ENCODE measurements at regions not wholly inside any gene's neighbourhood (a gene's known extent, or its start where the extent isn't known, plus 50 kb on each side); places are given as distances from the start of the nearest gene placed in this dataset.
A peak's percentile ranks its signal among the peaks of the same experiment; 100 is the strongest.

GRCh38 chr4:182090186-182090585 is 153.0 kb upstream of the TENM3 start:
- H3K9me3 ChIP-seq (ENCODE audit: insufficient read depth, low read depth, low read length) = no peaks in the 10 kb centered on the region
- WGBS (ENCODE audit: extremely low coverage, insufficient coverage, insufficient read length) = no CpG with 5 or more reads among the region's 5 CpGs
- no peak overlapping the region for H3K4me2 ChIP-seq (ENCODE audit: low read length)
- no peak overlapping the region for H3K4ac ChIP-seq (ENCODE audit: low read depth, low read length)
- no peak overlapping the region for H3K23ac ChIP-seq (ENCODE audit: low read length)
- H3K4me3 ChIP-seq (ENCODE audit: low read depth, low read length) = no peak overlapping the region
- no peaks in the 10 kb centered on the region for H3K36me3 ChIP-seq (ENCODE audit: control insufficient read depth in 1 of 2, insufficient read depth in 2 of 2, low read length in 2 of 2)
- H2AFZ ChIP-seq (ENCODE audit: insufficient read depth, low read length, poor library complexity) = no peak overlapping the region
- H4K91ac ChIP-seq (ENCODE audit: low read depth, low read length) = no peak overlapping the region
- no peak overlapping the region for H2AK5ac ChIP-seq (ENCODE audit: low read length)
- no peak overlapping the region for H3K14ac ChIP-seq (ENCODE audit: low read length)
- no peak overlapping the region for H3K27ac ChIP-seq (ENCODE audit: low read depth, low read length)
- no peaks in the 10 kb centered on the region for H3K79me2 ChIP-seq (ENCODE audit: control insufficient read depth, insufficient read depth, low read length, poor library complexity)
- H2BK120ac ChIP-seq (ENCODE audit: insufficient read depth, low read length, poor library complexity) = no peak overlapping the region
- no peak overlapping the region for H2BK12ac ChIP-seq (ENCODE audit: low read length)
- H4K12ac ChIP-seq (ENCODE audit: low read depth, low read length) = no peak overlapping the region
- DNase-seq = no peak
- H2BK5ac ChIP-seq (ENCODE audit: low read depth, low read length, poor library complexity) = no peak overlapping the region
- H3K18ac ChIP-seq (ENCODE audit: low read length) = no peak overlapping the region
- peaks cover 0 to 6% of the 10 kb centered on the region in 2 experiments for H3K4me1 ChIP-seq (ENCODE audit: control insufficient read depth in 1 of 2, insufficient read depth in 2 of 2, low read length in 2 of 2)
- no peak overlapping the region for H4K8ac ChIP-seq (ENCODE audit: low read depth, low read length)
- H3K79me1 ChIP-seq (ENCODE audit: low read length) = peaks cover 8% of the 10 kb centered on the region
- no peaks in the 10 kb centered on the region for H3K27me3 ChIP-seq (ENCODE audit: insufficient read depth, low read length)
- H3K9ac ChIP-seq (ENCODE audit: low read length) = no peak overlapping the region

DNA sequence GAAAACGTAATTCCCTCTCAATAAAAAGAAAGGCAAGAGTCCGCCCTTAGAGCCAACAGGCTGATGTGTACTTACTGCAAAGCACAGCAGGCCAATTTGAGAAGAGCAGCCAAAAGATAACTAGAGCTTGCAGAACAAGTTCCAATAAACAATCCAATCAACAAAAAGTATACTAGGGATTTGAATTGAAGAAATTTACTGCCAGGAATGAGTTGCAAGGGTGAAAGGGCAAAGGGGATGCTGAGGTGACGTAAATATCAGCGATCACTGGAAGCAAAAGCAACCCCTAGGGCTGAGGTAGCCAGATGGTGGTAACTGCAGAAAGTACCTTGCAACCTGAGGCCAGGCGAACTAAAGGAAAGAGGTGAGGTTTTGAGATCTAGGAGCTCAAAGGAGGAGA is 152.1 kb upstream of the TENM3 start:
- Histone ChIP-seq H3K4me3 (ENCODE audit: low read depth, low read length) (no peak overlapping the region), H3K27me3 (ENCODE audit: insufficient read depth, low read length) (no peaks in the 10 kb centered on the region), H4K8ac (ENCODE audit: low read depth, low read length) (no peak overlapping the region), H3K9ac (ENCODE audit: low read length) (no peak overlapping the region), H3K27ac (ENCODE audit: low read depth, low read length) (no peak overlapping the region), H4K91ac (ENCODE audit: low read depth, low read length) (no peak overlapping the region), H2AFZ (ENCODE audit: insufficient read depth, low read length, poor library complexity) (no peak overlapping the region), H3K79me1 (ENCODE audit: low read length) (peaks cover 8% of the 10 kb centered on the region), H3K4me1 (ENCODE audit: control insufficient read depth in 1 of 2, insufficient read depth in 2 of 2, low read length in 2 of 2) (peaks cover 0 to 6% of the 10 kb centered on the region in 2 experiments), H3K4me2 (ENCODE audit: low read length) (no peak overlapping the region), H4K12ac (ENCODE audit: low read depth, low read length) (no peak overlapping the region), H3K4ac (ENCODE audit: low read depth, low read length) (no peak overlapping the region), H3K18ac (ENCODE audit: low read length) (peak overlapping the region; percentile 70), H2BK5ac (ENCODE audit: low read depth, low read length, poor library complexity) (no peak overlapping the region), H3K14ac (ENCODE audit: low read length) (peak overlapping the region; percentile 17), H3K79me2 (ENCODE audit: control insufficient read depth, insufficient read depth, low read length, poor library complexity) (no peaks in the 10 kb centered on the region), H2BK120ac (ENCODE audit: insufficient read depth, low read length, poor library complexity) (peak overlapping the region; percentile 39), H3K23ac (ENCODE audit: low read length) (no peak overlapping the region), H2BK12ac (ENCODE audit: low read length) (peak overlapping the region; percentile 51), H3K36me3 (ENCODE audit: control insufficient read depth in 1 of 2, insufficient read depth in 2 of 2, low read length in 2 of 2) (no peaks in the 10 kb centered on the region), H3K9me3 (ENCODE audit: insufficient read depth, low read depth, low read length) (no peaks in the 10 kb centered on the region), H2AK5ac (ENCODE audit: low read length) (no peak overlapping the region)
- no peak for DNase-seq
- WGBS (ENCODE audit: extremely low coverage, insufficient coverage, insufficient read length) = no CpG with 5 or more reads among the region's 5 CpGs

- H3K23ac ChIP-seq (ENCODE audit: low read length) = no peak overlapping the region
- H3K36me3 ChIP-seq (ENCODE audit: control insufficient read depth in 1 of 2, insufficient read depth in 2 of 2, low read length in 2 of 2) = no peaks in the 10 kb centered on the region
- no peak overlapping the region for H3K4ac ChIP-seq (ENCODE audit: low read depth, low read length)
- H4K91ac ChIP-seq (ENCODE audit: low read depth, low read length) = peak overlapping the region; percentile 32
- WGBS (ENCODE audit: extremely low coverage, insufficient coverage, insufficient read length) = no CpG with 5 or more reads among the region's 7 CpGs
- H3K4me3 ChIP-seq (ENCODE audit: low read depth, low read length) = no peak overlapping the region
- H3K9me3 ChIP-seq (ENCODE audit: insufficient read depth, low read depth, low read length) = no peaks in the 10 kb centered on the region
- no peaks in the 10 kb centered on the region for H3K27me3 ChIP-seq (ENCODE audit: insufficient read depth, low read length)
- H2BK12ac ChIP-seq (ENCODE audit: low read length) = peak overlapping the region; percentile 15
- peaks cover 0 to 6% of the 10 kb centered on the region in 2 experiments for H3K4me1 ChIP-seq (ENCODE audit: control insufficient read depth in 1 of 2, insufficient read depth in 2 of 2, low read length in 2 of 2)
- H3K4me2 ChIP-seq (ENCODE audit: low read length) = no peak overlapping the region
- no peak overlapping the region for H4K12ac ChIP-seq (ENCODE audit: low read depth, low read length)
- H3K9ac ChIP-seq (ENCODE audit: low read length) = no peak overlapping the region
- H3K14ac ChIP-seq (ENCODE audit: low read length) = no peak overlapping the region
- no peak overlapping the region for H3K18ac ChIP-seq (ENCODE audit: low read length)
- H4K8ac ChIP-seq (ENCODE audit: low read depth, low read length) = no peak overlapping the region
- H3K79me1 ChIP-seq (ENCODE audit: low read length) = peaks cover 6% of the 10 kb centered on the region
- H2BK120ac ChIP-seq (ENCODE audit: insufficient read depth, low read length, poor library complexity) = peak overlapping the region; percentile 30
- no peaks in the 10 kb centered on the region for H3K79me2 ChIP-seq (ENCODE audit: control insufficient read depth, insufficient read depth, low read length, poor library complexity)
- peak overlapping the region; percentile 68 for H2AK5ac ChIP-seq (ENCODE audit: low read length)
- H2AFZ ChIP-seq (ENCODE audit: insufficient read depth, low read length, poor library complexity) = no peak overlapping the region
- no peak overlapping the region for H2BK5ac ChIP-seq (ENCODE audit: low read depth, low read length, poor library complexity)
- peak; percentile 2 to 6 for DNase-seq
- H3K27ac ChIP-seq (ENCODE audit: low read depth, low read length) = no peak overlapping the region
Measured at GRCh38 chr4:182093431-182093831, 149.8 kb upstream of the TENM3 start.

DNA sequence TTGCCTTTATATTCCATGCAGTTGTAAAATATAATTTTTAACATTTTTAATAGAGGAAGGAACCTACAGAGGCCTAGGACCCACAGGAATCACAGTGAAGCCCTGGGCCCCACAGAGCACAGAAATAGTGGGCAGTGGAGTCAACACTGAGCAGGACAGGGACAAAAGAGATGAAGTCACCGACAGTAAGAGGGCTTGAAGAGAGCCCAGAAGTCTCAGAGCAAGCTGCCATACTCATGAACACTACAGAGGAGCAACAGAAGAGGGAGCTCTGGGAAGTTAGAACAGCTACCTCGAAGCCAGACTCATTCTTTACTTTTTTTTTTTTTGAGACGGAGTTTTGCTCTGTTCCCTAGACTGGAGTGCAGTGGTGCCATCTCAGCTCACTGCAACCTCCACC is 149.3 kb upstream of the TENM3 start:
- Histone ChIP-seq H3K23ac (ENCODE audit: low read length) (no peak overlapping the region), H3K18ac (ENCODE audit: low read length) (no peak overlapping the region), H3K36me3 (ENCODE audit: control insufficient read depth in 1 of 2, insufficient read depth in 2 of 2, low read length in 2 of 2) (no peaks in the 10 kb centered on the region), H4K8ac (ENCODE audit: low read depth, low read length) (peak overlapping the region; percentile 29), H3K4me2 (ENCODE audit: low read length) (no peak overlapping the region), H2AFZ (ENCODE audit: insufficient read depth, low read length, poor library complexity) (no peak overlapping the region), H2AK5ac (ENCODE audit: low read length) (no peak overlapping the region), H2BK120ac (ENCODE audit: insufficient read depth, low read length, poor library complexity) (peak overlapping the region; percentile 81), H4K12ac (ENCODE audit: low read depth, low read length) (no peak overlapping the region), H3K27me3 (ENCODE audit: insufficient read depth, low read length) (no peaks in the 10 kb centered on the region), H3K9me3 (ENCODE audit: insufficient read depth, low read depth, low read length) (no peaks in the 10 kb centered on the region), H3K9ac (ENCODE audit: low read length) (no peak overlapping the region), H3K4ac (ENCODE audit: low read depth, low read length) (no peak overlapping the region), H3K4me3 (ENCODE audit: low read depth, low read length) (no peak overlapping the region), H3K79me1 (ENCODE audit: low read length) (peaks cover 5% of the 10 kb centered on the region), H4K91ac (ENCODE audit: low read depth, low read length) (peak overlapping the region; percentile 85), H3K79me2 (ENCODE audit: control insufficient read depth, insufficient read depth, low read length, poor library complexity) (no peaks in the 10 kb centered on the region), H3K4me1 (ENCODE audit: control insufficient read depth in 1 of 2, insufficient read depth in 2 of 2, low read length in 2 of 2) (peaks cover 0 to 6% of the 10 kb centered on the region in 2 experiments), H3K27ac (ENCODE audit: low read depth, low read length) (no peak overlapping the region), H2BK5ac (ENCODE audit: low read depth, low read length, poor library complexity) (no peak overlapping the region), H2BK12ac (ENCODE audit: low read length) (peak overlapping the region; percentile 91), H3K14ac (ENCODE audit: low read length) (peak overlapping the region; percentile 73)
- WGBS (ENCODE audit: extremely low coverage, insufficient coverage, insufficient read length) = no CpG with 5 or more reads among the region's 3 CpGs
- DNase-seq = no peak
